H9 (cell line): ENCODE measurements at regions not wholly inside any gene's neighbourhood (a gene's known extent, or its start where the extent isn't known, plus 50 kb on each side); places are given as distances from the start of the nearest gene placed in this dataset.
"Not testable (repeated sequence)": the region's sequence is repeated elsewhere in the genome, so short reads cannot be mapped to it uniquely, and the experiment has no call there.

Experiments used
- DNase-seq: peaks from one replicate; pipeline ENCODE4 v3.0.0-alpha.2; 2017
- H2AFZ ChIP-seq: one replicate; pipeline ENCODE4 v1.6.1; 2013; ENCODE audit warnings: mild to moderate bottlenecking, low read length, control low read depth, moderate library complexity
- H2AK5ac ChIP-seq: 2 replicates; pipeline ENCODE4 v1.6.1; 2013; ENCODE audit warnings: low read length, control low read depth, mixed read lengths; ENCODE audit not compliant: insufficient read length
- H2BK120ac ChIP-seq: one replicate; pipeline ENCODE4 v1.6.1; 2013; ENCODE audit warnings: low read depth, mild to moderate bottlenecking, low read length, control low read depth, inconsistent platforms; ENCODE audit not compliant: poor library complexity, severe bottlenecking
- H2BK12ac ChIP-seq: 2 replicates; pipeline ENCODE4 v1.6.1; 2013; ENCODE audit warnings: low read length, control low read depth, mixed read lengths, low read depth; ENCODE audit not compliant: insufficient read length
- H2BK15ac ChIP-seq: 2 replicates; pipeline ENCODE4 v1.6.1; 2013; ENCODE audit warnings: low read depth, low read length, control low read depth
- H2BK20ac ChIP-seq: one replicate; pipeline ENCODE4 v1.6.1; 2013; ENCODE audit warnings: low read depth, mild to moderate bottlenecking, low read length, control low read depth, inconsistent platforms; ENCODE audit not compliant: poor library complexity, severe bottlenecking
- H2BK5ac ChIP-seq: 2 replicates; pipeline ENCODE4 v1.6.1; 2013; ENCODE audit warnings: low read length, control low read depth, mixed read lengths; ENCODE audit not compliant: insufficient read length
- H3K14ac ChIP-seq: 2 replicates; pipeline ENCODE4 v1.6.1; 2013; ENCODE audit warnings: low read length, control low read depth; ENCODE audit not compliant: insufficient read depth
- H3K18ac ChIP-seq: 2 replicates; pipeline ENCODE4 v1.6.1; 2013; ENCODE audit warnings: low read depth, mild to moderate bottlenecking, mixed read lengths, low read length, control low read depth; ENCODE audit not compliant: insufficient read length
- H3K23ac ChIP-seq: 2 replicates; pipeline ENCODE4 v1.6.1; 2013; ENCODE audit warnings: low read length, control low read depth, mixed read lengths, low read depth; ENCODE audit not compliant: insufficient read length
- H3K23me2 ChIP-seq: 2 replicates; pipeline ENCODE4 v1.6.1; 2013; ENCODE audit warnings: low read depth, mild to moderate bottlenecking, mixed read lengths, low read length, control low read depth; ENCODE audit not compliant: insufficient read length, poor library complexity, severe bottlenecking
- H3K27ac ChIP-seq: 2 replicates; pipeline ENCODE4 v1.5.1; 2013; ENCODE audit warnings: low read length, control low read depth, mixed read lengths, low read depth; ENCODE audit not compliant: insufficient read length
- H3K27me3 ChIP-seq: 2 replicates; pipeline ENCODE4 v1.6.1; 2013; ENCODE audit warnings: low read length, control low read depth, inconsistent platforms; ENCODE audit not compliant: insufficient read depth
- H3K4ac ChIP-seq: 2 replicates; pipeline ENCODE4 v1.6.1; 2013; ENCODE audit warnings: low read depth, mild to moderate bottlenecking, control low read depth, inconsistent platforms, low read length, moderate library complexity
- H3K4me1 ChIP-seq: 2 replicates; pipeline ENCODE4 v1.6.1; 2013; ENCODE audit warnings: low read length, control low read depth, inconsistent platforms; ENCODE audit not compliant: insufficient read depth
- H3K4me2 ChIP-seq: 2 replicates; pipeline ENCODE4 v1.6.1; 2013; ENCODE audit warnings: low read length, control low read depth, mixed read lengths; ENCODE audit not compliant: insufficient read length, insufficient read depth
- H3K56ac ChIP-seq: 2 replicates; pipeline ENCODE4 v1.6.1; 2013; ENCODE audit warnings: low read depth, mild to moderate bottlenecking, mixed read lengths, low read length, control low read depth; ENCODE audit not compliant: insufficient read length
- H3K79me1 ChIP-seq: 2 replicates; pipeline ENCODE4 v1.6.1; 2013; ENCODE audit warnings: low read depth, mild to moderate bottlenecking, moderate library complexity, low read length, control low read depth, inconsistent platforms; ENCODE audit not compliant: insufficient read depth, poor library complexity, severe bottlenecking
- H3K79me2 ChIP-seq: 2 replicates; pipeline ENCODE4 v1.6.1; 2013; ENCODE audit warnings: low read length, control low read depth, inconsistent platforms; ENCODE audit not compliant: insufficient read depth
- H3K9ac ChIP-seq: 2 replicates; pipeline ENCODE4 v1.6.1; 2013; ENCODE audit warnings: low read length, control low read depth, mixed read lengths; ENCODE audit not compliant: insufficient read length; ENCODE audit errors: extremely low read depth
- H3K9me3 ChIP-seq: one replicate; pipeline ENCODE4 v1.6.1; 2013; ENCODE audit warnings: low read depth, low read length, inconsistent platforms; ENCODE audit not compliant: control insufficient read depth
- H3T11ph ChIP-seq: one replicate; pipeline ENCODE4 v1.6.1; 2013; ENCODE audit warnings: mild to moderate bottlenecking, low read length, control low read depth, inconsistent platforms
- H4K20me1 ChIP-seq: one replicate; pipeline ENCODE4 v1.6.1; 2013; ENCODE audit not compliant: control insufficient read depth, insufficient read length, insufficient read depth
- H4K5ac ChIP-seq: 2 replicates; pipeline ENCODE4 v1.6.1; 2013; ENCODE audit warnings: low read depth, mild to moderate bottlenecking, mixed read lengths, low read length, control low read depth; ENCODE audit not compliant: insufficient read length
- H4K8ac ChIP-seq: replicated peaks from 2 replicates; pipeline ENCODE4 v1.6.1; 2013; ENCODE audit warnings: low read length, control low read depth, mixed read lengths, low read depth; ENCODE audit not compliant: insufficient read length
- H4K91ac ChIP-seq: 2 replicates; pipeline ENCODE4 v1.6.1; 2013; ENCODE audit warnings: low read depth, mild to moderate bottlenecking, moderate library complexity, mixed read lengths, low read length, control low read depth; ENCODE audit not compliant: insufficient read length
- H3K27ac Mint-ChIP-seq, 3 experiments: 2 replicates in 2 of 3; 3 replicates in 1 of 3; pipeline ENCODE4 v1.8.0; 2020 to 2021; ENCODE audit warnings: mixed read lengths in 3 of 3, mild to moderate bottlenecking in 1 of 3, moderate library complexity in 1 of 3
- H3K27me3 Mint-ChIP-seq: 2 replicates; pipeline ENCODE4 v1.8.0; 2021; ENCODE audit warnings: low read depth, mild to moderate bottlenecking, moderate library complexity, mixed read lengths
- H3K36me3 Mint-ChIP-seq, 3 experiments: 2 replicates in 2 of 3; 3 replicates in 1 of 3; pipeline ENCODE4 v1.8.0; 2020 to 2021; ENCODE audit warnings: low read depth in 3 of 3, mixed read lengths in 3 of 3; ENCODE audit not compliant: insufficient read depth in 1 of 3
- H3K4me1 Mint-ChIP-seq, 2 experiments: 2 replicates each; pipeline ENCODE4 v1.8.0; 2020; ENCODE audit warnings: mixed read lengths in 2 of 2
- H3K4me3 Mint-ChIP-seq, 2 experiments: 2 replicates in 1 of 2; 3 replicates in 1 of 2; pipeline ENCODE4 v1.8.0; 2020 to 2021; ENCODE audit warnings: mild to moderate bottlenecking in 2 of 2, mixed read lengths in 2 of 2, moderate library complexity in 1 of 2
- H3K9me3 Mint-ChIP-seq, 2 experiments: 2 replicates in 1 of 2; 3 replicates in 1 of 2; pipeline ENCODE4 v1.8.0; 2020; ENCODE audit warnings: mild to moderate bottlenecking in 2 of 2, mixed read lengths in 2 of 2, moderate library complexity in 1 of 2
- WGBS: extraction: QIAGEN DNeasy Blood & Tissue Kit; methylation state at CpG from one replicate; pipeline ENCODE4 v1.1.7; 2013; ENCODE audit warnings: missing lambda C conversion rate, low lambda C conversion rate, mixed read lengths; ENCODE audit not compliant: insufficient read length; ENCODE audit errors: extremely low coverage; 5-methylcytosine and 5-hydroxymethylcytosine counted together
- TF ChIP-seq, protein P1 (sequence below): fragments of 200-600 bp; sonication (generic); conservative IDR thresholded peaks from 3 replicates; pipeline ENCODE4 v1.8.0; 2021; ENCODE audit warnings: antibody characterized with exemption, mild to moderate bottlenecking

DNA sequence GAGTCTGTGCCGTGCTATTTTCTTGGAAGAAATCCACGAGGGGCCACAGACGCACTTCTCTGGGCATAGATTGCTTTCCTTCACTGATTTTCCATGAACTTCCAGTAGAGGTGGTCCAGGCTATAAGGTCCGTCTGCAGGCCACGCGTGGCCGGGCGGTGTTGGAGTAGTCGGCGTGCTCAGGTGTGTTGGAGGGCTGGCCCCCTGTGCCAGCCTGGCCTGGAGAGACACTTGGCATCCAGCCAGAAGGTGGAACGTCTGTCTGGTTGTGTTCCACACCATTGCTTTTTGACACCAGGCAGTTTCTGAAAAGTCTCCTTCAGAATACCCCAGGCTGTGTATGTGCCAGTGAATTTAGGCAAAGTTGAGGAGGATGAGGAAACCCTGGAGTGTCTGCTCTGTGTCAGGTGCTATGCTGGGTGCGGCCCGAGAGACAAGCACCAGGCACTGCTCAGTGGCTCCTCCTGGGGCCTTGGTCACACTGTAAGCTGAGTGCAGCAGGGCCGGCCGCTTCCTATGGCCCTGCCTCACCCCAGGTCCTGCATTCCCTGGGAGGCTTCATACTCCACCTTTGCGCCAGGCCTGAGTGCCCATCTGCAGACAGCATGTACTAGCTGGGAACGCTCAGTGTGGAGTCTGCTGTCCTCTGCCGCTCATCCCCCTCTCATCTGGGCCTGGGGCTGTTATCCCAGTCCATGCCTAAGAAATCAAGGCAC is 52.1 kb upstream of the TAMM41 start:
- Histone ChIP-seq H4K91ac (no peak overlapping the region), H4K8ac (no peak overlapping the region), H3K27ac (no peak overlapping the region), H3K9ac (no peak overlapping the region), H2AFZ (no peak overlapping the region), H2AK5ac (no peak overlapping the region), H3K27me3 (no peaks in the 10 kb centered on the region), H3K56ac (no peak overlapping the region), H3K18ac (no peak overlapping the region), H3K14ac (no peak overlapping the region), H2BK20ac (no peak overlapping the region), H3T11ph (no peak overlapping the region), H2BK15ac (no peak overlapping the region), H3K4ac (no peak overlapping the region), H3K79me2 (no peaks in the 10 kb centered on the region), H3K9me3 (no peaks in the 10 kb centered on the region), H3K23me2 (no peaks in the 10 kb centered on the region), H3K4me1 (no peaks in the 10 kb centered on the region), H3K23ac (no peak overlapping the region), H2BK12ac (no peak overlapping the region), H4K20me1 (no peaks in the 10 kb centered on the region), H3K79me1 (no peaks in the 10 kb centered on the region), H2BK5ac (no peak overlapping the region), H2BK120ac (no peak overlapping the region), H3K4me2 (no peak overlapping the region), H4K5ac (no peak overlapping the region)
- WGBS, result no CpG with 5 or more reads among the region's 18 CpGs
- H3K36me3 Mint-ChIP-seq, result no peaks in the 10 kb centered on the region
- no peak overlapping the region for H3K4me3 Mint-ChIP-seq
- TF ChIP-seq, protein P1, sequence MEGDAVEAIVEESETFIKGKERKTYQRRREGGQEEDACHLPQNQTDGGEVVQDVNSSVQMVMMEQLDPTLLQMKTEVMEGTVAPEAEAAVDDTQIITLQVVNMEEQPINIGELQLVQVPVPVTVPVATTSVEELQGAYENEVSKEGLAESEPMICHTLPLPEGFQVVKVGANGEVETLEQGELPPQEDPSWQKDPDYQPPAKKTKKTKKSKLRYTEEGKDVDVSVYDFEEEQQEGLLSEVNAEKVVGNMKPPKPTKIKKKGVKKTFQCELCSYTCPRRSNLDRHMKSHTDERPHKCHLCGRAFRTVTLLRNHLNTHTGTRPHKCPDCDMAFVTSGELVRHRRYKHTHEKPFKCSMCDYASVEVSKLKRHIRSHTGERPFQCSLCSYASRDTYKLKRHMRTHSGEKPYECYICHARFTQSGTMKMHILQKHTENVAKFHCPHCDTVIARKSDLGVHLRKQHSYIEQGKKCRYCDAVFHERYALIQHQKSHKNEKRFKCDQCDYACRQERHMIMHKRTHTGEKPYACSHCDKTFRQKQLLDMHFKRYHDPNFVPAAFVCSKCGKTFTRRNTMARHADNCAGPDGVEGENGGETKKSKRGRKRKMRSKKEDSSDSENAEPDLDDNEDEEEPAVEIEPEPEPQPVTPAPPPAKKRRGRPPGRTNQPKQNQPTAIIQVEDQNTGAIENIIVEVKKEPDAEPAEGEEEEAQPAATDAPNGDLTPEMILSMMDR, result no peak
- no peak overlapping the region; a peak in 1 of 7 replicates for H3K27ac Mint-ChIP-seq
- H3K4me1 Mint-ChIP-seq, result no peaks in the 10 kb centered on the region
- peaks cover 2 to 4% of the 10 kb centered on the region in 2 experiments; a peak in 3 of 5 replicates for H3K9me3 Mint-ChIP-seq
- no peak for DNase-seq
- H3K27me3 Mint-ChIP-seq, result peaks cover 31% of the 10 kb centered on the region

DNA sequence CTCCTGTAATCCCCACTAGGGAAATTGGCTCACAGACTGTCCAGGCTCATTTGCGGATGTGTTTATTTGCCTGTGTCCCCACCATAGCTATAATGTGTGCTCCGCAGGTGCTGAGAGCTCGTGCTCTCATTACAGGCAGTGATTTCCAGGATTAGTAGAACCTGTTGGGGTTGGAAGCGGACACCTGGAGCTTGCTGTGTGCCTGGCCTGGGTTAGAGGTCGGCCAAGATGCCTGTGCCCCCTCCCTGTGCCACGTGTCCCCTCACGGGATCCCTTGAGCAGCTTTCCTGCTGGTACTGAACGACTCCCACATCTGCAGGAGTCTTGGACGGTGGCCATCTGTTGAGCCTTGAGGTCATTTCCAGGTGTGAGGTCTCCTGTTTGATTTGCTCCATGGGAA is 52.7 kb upstream of the TAMM41 start:
- not testable (repeated sequence) for H3K4ac ChIP-seq, H4K91ac ChIP-seq

More for the DNA sequence above, 52.7 kb upstream of the TAMM41 start:
- H3K9ac ChIP-seq, H2BK5ac ChIP-seq, H4K20me1 ChIP-seq, H3K36me3 Mint-ChIP-seq, H3K4me1 Mint-ChIP-seq, H2AFZ ChIP-seq, H3K9me3 Mint-ChIP-seq, H4K5ac ChIP-seq, H2BK120ac ChIP-seq, H3K9me3 ChIP-seq, H3K27me3 ChIP-seq, H3K56ac ChIP-seq, H2BK12ac ChIP-seq, H3T11ph ChIP-seq, H3K14ac ChIP-seq, H3K23ac ChIP-seq, H3K23me2 ChIP-seq, H3K4me2 ChIP-seq, H3K27ac Mint-ChIP-seq, H2BK20ac ChIP-seq, H3K79me2 ChIP-seq, H3K27ac ChIP-seq, H3K4me1 ChIP-seq, H3K18ac ChIP-seq, H4K8ac ChIP-seq, H2AK5ac ChIP-seq, DNase-seq, H3K4me3 Mint-ChIP-seq, H2BK15ac ChIP-seq, H3K79me1 ChIP-seq: not testable (repeated sequence)
- peaks cover 27% of the 10 kb centered on the region for H3K27me3 Mint-ChIP-seq
- WGBS, result no CpG with 5 or more reads among the region's 9 CpGs
